ENCODE measurements at regions not wholly inside any gene's neighbourhood (a gene's known extent, or its start where the extent isn't known, plus 50 kb on each side); places are given as distances from the start of the nearest gene placed in this dataset.

- no peak overlapping the region for H3K9ac ChIP-seq (ENCODE audit: insufficient read depth in 1 of 2, low read length in 2 of 2)
- DNase-seq (no peak), ATAC-seq (ENCODE audit: insufficient read depth, low FRiP score) (no peak)
- 88 to 91% methylated on average over 2 of the region's 2 CpGs for WGBS, 2 donors
- TF ChIP-seq CTCF (IDR thresholded peaks at IDR 0.05; ENCODE audit: control extremely low read depth, extremely low read depth) = no peak
- H3K4me1 ChIP-seq (ENCODE audit: control insufficient read depth in 5 of 5, insufficient read depth in 5 of 5, low read length in 5 of 5) = peaks cover 0 to 9% (median 0%) of the 10 kb centered on the region in 5 donors
- H3K27me3 ChIP-seq (ENCODE audit: control insufficient read depth in 3 of 3, insufficient read depth in 3 of 3, low read length in 2 of 3) = no peaks in the 10 kb centered on the region
- H3K9me3 ChIP-seq (ENCODE audit: control insufficient read depth in 4 of 4, insufficient read depth in 3 of 4, low read length in 3 of 4) = no peaks in the 10 kb centered on the region
- no peak overlapping the region for H3K27ac ChIP-seq (ENCODE audit: low read depth in 1 of 2, low read length in 1 of 2)
- H3K36me3 ChIP-seq (ENCODE audit: control insufficient read depth in 4 of 4, insufficient read depth in 4 of 4, low read length in 4 of 4) = no peaks in the 10 kb centered on the region
- no peak overlapping the region for H3K4me3 ChIP-seq
These were observed 309.0 kb upstream of the JARID2 start for GRCh38 chr6:14936861-14937260.

- DNase-seq = no peak
These were observed 302.8 kb upstream of the JARID2 start for GRCh38 chr6:14943116-14943515.

GRCh38 chr6:14944593-14944992 is 301.3 kb upstream of the JARID2 start:
- no peak for ATAC-seq (ENCODE audit: insufficient read depth, low FRiP score)

More at GRCh38 chr6:14943116-14943515, 302.8 kb upstream of the JARID2 start:
- no peaks in the 10 kb centered on the region for H3K36me3 ChIP-seq (ENCODE audit: control insufficient read depth in 4 of 4, insufficient read depth in 4 of 4, low read length in 4 of 4)
- no peaks in the 10 kb centered on the region for H3K27me3 ChIP-seq (ENCODE audit: control insufficient read depth in 3 of 3, insufficient read depth in 3 of 3, low read length in 2 of 3)
- no peak for ATAC-seq (ENCODE audit: insufficient read depth, low FRiP score)
- no peaks in the 10 kb centered on the region for H3K4me1 ChIP-seq (ENCODE audit: control insufficient read depth in 5 of 5, insufficient read depth in 5 of 5, low read length in 5 of 5)
- H3K9me3 ChIP-seq (ENCODE audit: control insufficient read depth in 4 of 4, insufficient read depth in 3 of 4, low read length in 3 of 4) = no peaks in the 10 kb centered on the region
- no peak for TF ChIP-seq CTCF (IDR thresholded peaks at IDR 0.05; ENCODE audit: control extremely low read depth, extremely low read depth)
- WGBS, 2 donors = 93 to 96% methylated on average over 3 of the region's 3 CpGs
- no peak overlapping the region for H3K4me3 ChIP-seq
- no peak overlapping the region for H3K9ac ChIP-seq (ENCODE audit: insufficient read depth in 1 of 2, low read length in 2 of 2)
- no peak overlapping the region for H3K27ac ChIP-seq (ENCODE audit: low read depth in 1 of 2, low read length in 1 of 2)

More at GRCh38 chr6:14944593-14944992, 301.3 kb upstream of the JARID2 start:
- no peak for DNase-seq
- no peak for TF ChIP-seq CTCF (IDR thresholded peaks at IDR 0.05; ENCODE audit: control extremely low read depth, extremely low read depth)
- Histone ChIP-seq H3K4me3 (no peak overlapping the region), H3K27me3 (ENCODE audit: control insufficient read depth in 3 of 3, insufficient read depth in 3 of 3, low read length in 2 of 3) (no peaks in the 10 kb centered on the region), H3K4me1 (ENCODE audit: control insufficient read depth in 5 of 5, insufficient read depth in 5 of 5, low read length in 5 of 5) (no peaks in the 10 kb centered on the region), H3K9me3 (ENCODE audit: control insufficient read depth in 4 of 4, insufficient read depth in 3 of 4, low read length in 3 of 4) (no peaks in the 10 kb centered on the region), H3K9ac (ENCODE audit: insufficient read depth in 1 of 2, low read length in 2 of 2) (no peak overlapping the region), H3K27ac (ENCODE audit: low read depth in 1 of 2, low read length in 1 of 2) (no peak overlapping the region), H3K36me3 (ENCODE audit: control insufficient read depth in 4 of 4, insufficient read depth in 4 of 4, low read length in 4 of 4) (no peaks in the 10 kb centered on the region)
